Smooth muscle cell (in vitro differentiated cells): ENCODE measurements at regions not wholly inside any gene's neighbourhood (a gene's known extent, or its start where the extent isn't known, plus 50 kb on each side); places are given as distances from the start of the nearest gene placed in this dataset.

ENCODE experiments used
- DNase-seq: peaks from one replicate; lab custom pipeline; 2025; ENCODE audit not compliant: unreplicated experiment; lab: John Stamatoyannopoulos, UW
- H2AFZ ChIP-seq: fragments of 200-600 bp; sonication (generic); 2 replicates; pipeline ENCODE4 v1.6.0; 2016; ENCODE audit warnings: antibody characterized with exemption, low read depth, mild to moderate bottlenecking
- H3F3A ChIP-seq: fragments of 200-600 bp; sonication (generic); 2 replicates; pipeline ENCODE4 v1.6.0; 2017; ENCODE audit warnings: antibody characterized with exemption, low read depth
- H3K27ac ChIP-seq: fragments of 200-600 bp; sonication (generic); 2 replicates; pipeline ENCODE4 v1.5.1; 2016; ENCODE audit warnings: low read depth, mild to moderate bottlenecking
- H3K27me3 ChIP-seq: fragments of 200-600 bp; sonication (generic); 2 replicates; pipeline ENCODE4 v1.6.1; 2016; ENCODE audit warnings: low read depth, mild to moderate bottlenecking
- H3K36me3 ChIP-seq: fragments of 200-600 bp; sonication (generic); 2 replicates; pipeline ENCODE4 v1.5.1; 2016; ENCODE audit warnings: low read depth
- H3K4me1 ChIP-seq: fragments of 200-600 bp; sonication (generic); 2 replicates; pipeline ENCODE4 v1.5.1; 2016; ENCODE audit warnings: low read depth
- H3K4me2 ChIP-seq: fragments of 200-600 bp; sonication (generic); 2 replicates; pipeline ENCODE4 v1.6.0; 2016; ENCODE audit warnings: mild to moderate bottlenecking
- H3K4me3 ChIP-seq: fragments of 200-600 bp; sonication (generic); 2 replicates; pipeline ENCODE4 v1.5.1; 2016; ENCODE audit warnings: mild to moderate bottlenecking
- H3K79me2 ChIP-seq: fragments of 200-600 bp; sonication (generic); 2 replicates; pipeline ENCODE4 v1.6.0; 2016; ENCODE audit warnings: low read depth, mild to moderate bottlenecking
- H3K9ac ChIP-seq: fragments of 200-600 bp; sonication (generic); 2 replicates; pipeline ENCODE4 v1.6.0; 2016; ENCODE audit warnings: low read depth
- H3K9me3 ChIP-seq: fragments of 200-600 bp; sonication (generic); replicated peaks from 2 replicates; pipeline ENCODE4 v1.5.1; 2016; ENCODE audit warnings: low read depth
- H4K20me1 ChIP-seq: fragments of 200-600 bp; sonication (generic); 2 replicates; pipeline ENCODE4 v1.6.0; 2016; ENCODE audit warnings: low read depth
- CTCF ChIP-seq: fragments of 200-600 bp; sonication (generic); IDR thresholded peaks from 2 replicates; pipeline ENCODE4 v1.5.1; 2017; ENCODE audit warnings: borderline replicate concordance, mild to moderate bottlenecking, antibody characterized with exemption; ENCODE audit not compliant: insufficient read depth, poor library complexity, severe bottlenecking
- WGBS: methylation state at CpG from one replicate; pipeline ENCODE4 v1.1.7; 2016; ENCODE audit warnings: low lambda C conversion rate; 5-methylcytosine and 5-hydroxymethylcytosine counted together

- no peaks in the 10 kb centered on the region for H3K27me3 ChIP-seq
- no peak overlapping the region for H3K9ac ChIP-seq
- H3K4me1 ChIP-seq: no peaks in the 10 kb centered on the region
- no peaks in the 10 kb centered on the region for H3F3A ChIP-seq
- H3K9me3 ChIP-seq: no peaks in the 10 kb centered on the region
- 71% methylated on average over 12 of the region's 12 CpGs for WGBS
- H2AFZ ChIP-seq: no peak overlapping the region
- no peaks in the 10 kb centered on the region for H3K36me3 ChIP-seq
- no peak for TF ChIP-seq CTCF
- DNase-seq: no peak
- no peak overlapping the region for H3K27ac ChIP-seq
- H3K4me3 ChIP-seq: no peak overlapping the region
- H3K4me2 ChIP-seq: no peak overlapping the region
- no peaks in the 10 kb centered on the region for H3K79me2 ChIP-seq
- no peaks in the 10 kb centered on the region for H4K20me1 ChIP-seq
Measured at GRCh38 chrX:10728806-10729389, 108.5 kb upstream of the MID1 start.

- Histone ChIP-seq H3K27me3 (no peaks in the 10 kb centered on the region), H3K4me2 (no peak overlapping the region), H3K4me1 (no peaks in the 10 kb centered on the region), H3K9ac (no peak overlapping the region), H3K27ac (no peak overlapping the region), H2AFZ (no peak overlapping the region), H3K36me3 (no peaks in the 10 kb centered on the region), H3K79me2 (no peaks in the 10 kb centered on the region), H4K20me1 (no peaks in the 10 kb centered on the region), H3F3A (peaks cover 4% of the 10 kb centered on the region), H3K4me3 (no peak overlapping the region), H3K9me3 (no peaks in the 10 kb centered on the region)
- DNase-seq: no peak
- TF ChIP-seq CTCF: no peak
- 66% methylated on average over 1 of the region's 1 CpG for WGBS
Measured at GRCh38 chrX:10739426-10739825, 119.0 kb upstream of the MID1 start.

GRCh38 chrX:10741003-10741402, 120.6 kb upstream of the MID1 start:
- peaks cover 4% of the 10 kb centered on the region for H3F3A ChIP-seq
- H3K4me3 ChIP-seq: no peak overlapping the region
- H4K20me1 ChIP-seq: no peaks in the 10 kb centered on the region
- peak overlapping the region; percentile 64 for H3K27ac ChIP-seq
- H3K9me3 ChIP-seq: no peaks in the 10 kb centered on the region
- no peak for TF ChIP-seq CTCF
- H3K36me3 ChIP-seq: no peaks in the 10 kb centered on the region
- H3K4me2 ChIP-seq: peak overlapping the region; percentile 59
- no peaks in the 10 kb centered on the region for H3K79me2 ChIP-seq
- H2AFZ ChIP-seq: no peak overlapping the region
- WGBS: 25% methylated on average over 3 of the region's 3 CpGs
- DNase-seq: no peak
- no peaks in the 10 kb centered on the region for H3K27me3 ChIP-seq
- H3K9ac ChIP-seq: no peak overlapping the region
- no peaks in the 10 kb centered on the region for H3K4me1 ChIP-seq

GRCh38 chrX:10741550-10741949, 121.2 kb upstream of the MID1 start:
- TF ChIP-seq CTCF: no peak
- H3K9ac ChIP-seq: no peak overlapping the region
- peak overlapping the region; percentile 59 for H3K4me2 ChIP-seq
- H2AFZ ChIP-seq: no peak overlapping the region
- H3K27ac ChIP-seq: peak overlapping the region; percentile 64
- DNase-seq: no peak
- H3K36me3 ChIP-seq: no peaks in the 10 kb centered on the region
- no peaks in the 10 kb centered on the region for H3K9me3 ChIP-seq
- H3F3A ChIP-seq: peaks cover 4% of the 10 kb centered on the region
- 33% methylated on average over 2 of the region's 2 CpGs for WGBS
- H3K27me3 ChIP-seq: no peaks in the 10 kb centered on the region
- no peak overlapping the region for H3K4me3 ChIP-seq
- H3K4me1 ChIP-seq: no peaks in the 10 kb centered on the region
- no peaks in the 10 kb centered on the region for H3K79me2 ChIP-seq
- H4K20me1 ChIP-seq: no peaks in the 10 kb centered on the region
